ENCODE measurements at regions not wholly inside any gene's neighbourhood (a gene's known extent, or its start where the extent isn't known, plus 50 kb on each side); places are given as distances from the start of the nearest gene placed in this dataset.
"Not testable (repeated sequence)": the region's sequence is repeated elsewhere in the genome, so short reads cannot be mapped to it uniquely, and the experiment has no call there.

DNA sequence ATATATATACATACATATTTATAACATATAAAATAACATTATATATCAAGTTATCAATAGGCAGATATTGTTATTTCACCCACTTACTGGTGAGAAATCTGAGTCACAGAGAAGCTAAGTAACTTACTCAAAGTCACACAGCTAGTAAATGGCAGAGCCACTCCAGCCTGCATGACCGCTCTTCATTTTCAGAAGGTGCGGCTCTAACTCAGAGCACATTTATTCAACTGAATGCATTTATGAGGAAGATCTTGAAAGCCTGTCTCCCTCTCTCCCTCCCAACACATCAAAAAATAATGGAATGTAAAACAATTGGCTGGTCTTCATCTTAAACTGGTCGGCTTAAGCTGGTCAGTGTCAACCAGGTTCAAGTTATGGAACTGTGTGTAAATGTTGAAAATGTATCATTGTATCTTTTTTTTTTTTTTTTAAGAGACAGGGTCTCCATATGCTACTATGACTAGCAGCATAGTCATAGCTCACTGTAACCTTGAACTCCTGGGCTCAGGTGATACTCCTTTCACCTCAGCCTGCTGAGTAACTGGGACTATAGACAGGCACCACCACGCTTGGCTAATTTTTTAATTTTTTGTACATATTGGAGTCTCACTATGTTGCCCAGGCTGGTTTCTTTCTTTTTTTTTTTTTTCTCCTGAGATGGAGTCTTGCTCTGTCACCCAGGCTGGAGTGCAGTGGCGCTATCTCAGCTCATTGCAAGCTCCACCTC is 70.7 kb upstream of the NCOA3 start:
- Histone ChIP-seq H3K4me1 (ENCODE audit: insufficient read depth, low read length) (peaks cover 51% of the 10 kb centered on the region), H3K27me3 (ENCODE audit: insufficient read depth, low read length) (no peaks in the 10 kb centered on the region), H3K9me3 (ENCODE audit: low read depth, low read length) (peaks cover 6% of the 10 kb centered on the region), H3K4me3 (ENCODE audit: low read length) (no peak overlapping the region)

DNA sequence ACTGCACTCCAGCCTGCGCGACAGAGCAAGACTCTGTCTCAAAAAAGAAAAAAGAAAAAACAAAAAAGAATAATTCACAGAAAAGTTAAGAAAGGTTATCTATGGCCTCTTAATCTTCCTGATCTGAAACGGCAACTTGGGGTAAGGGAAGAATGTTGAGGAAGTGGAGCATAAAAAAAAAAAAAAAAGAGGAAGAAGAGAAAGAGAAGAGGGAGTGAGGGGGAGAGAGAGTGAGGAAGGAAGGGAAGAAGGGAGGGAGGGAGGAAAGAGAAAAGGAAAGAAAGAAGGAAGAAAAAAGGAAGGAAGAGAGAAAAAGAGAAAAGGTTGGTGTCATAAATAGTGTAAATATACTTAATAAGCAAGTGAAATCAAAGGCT is 68.9 kb upstream of the NCOA3 start:
- Histone ChIP-seq H3K4me3 (ENCODE audit: low read length) (no peak overlapping the region), H3K4me1 (ENCODE audit: insufficient read depth, low read length) (peaks cover 48% of the 10 kb centered on the region), H3K9me3 (ENCODE audit: low read depth, low read length) (no peaks in the 10 kb centered on the region), H3K27me3 (ENCODE audit: insufficient read depth, low read length) (no peaks in the 10 kb centered on the region)

DNA sequence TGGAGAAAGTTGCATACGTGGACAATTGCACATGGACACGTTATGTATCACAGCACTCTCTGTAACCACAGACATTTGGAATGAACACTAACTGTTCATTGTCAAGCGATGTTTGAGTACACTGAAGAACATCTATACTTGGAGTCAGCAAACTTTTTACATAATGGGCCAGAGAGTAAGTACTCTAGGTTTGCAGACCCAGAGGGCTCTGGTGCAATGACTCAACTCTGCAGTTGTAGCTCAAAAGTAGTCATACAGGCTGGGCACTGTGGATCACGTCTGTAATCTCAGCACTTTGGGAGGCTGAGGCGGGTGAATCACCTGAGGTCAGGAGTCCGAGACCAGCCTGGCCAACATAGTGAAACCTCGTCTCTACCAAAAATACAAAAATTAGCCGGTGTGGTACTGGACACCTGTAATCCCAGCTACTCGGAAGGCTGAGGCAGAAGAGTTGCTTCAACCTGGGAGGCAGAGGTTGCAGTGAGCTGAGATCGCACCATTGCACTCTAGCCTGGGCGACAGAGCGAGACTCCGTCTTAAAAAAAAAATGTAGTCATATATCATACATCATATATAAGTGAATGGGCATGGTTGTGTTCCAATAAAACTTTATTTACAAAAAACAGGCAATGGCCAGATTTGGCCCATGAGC is 67.4 kb upstream of the NCOA3 start:
- peaks cover 48% of the 10 kb centered on the region for H3K4me1 ChIP-seq (ENCODE audit: insufficient read depth, low read length)

GRCh38 chr20:47438464-47439381 is 63.0 kb upstream of the NCOA3 start:
- H3K4me3 ChIP-seq (ENCODE audit: low read length), result no peak overlapping the region
- H3K27me3 ChIP-seq (ENCODE audit: insufficient read depth, low read length), result no peaks in the 10 kb centered on the region
- no peaks in the 10 kb centered on the region for H3K9me3 ChIP-seq (ENCODE audit: low read depth, low read length)
- H3K4me1 ChIP-seq (ENCODE audit: insufficient read depth, low read length), result peaks cover 26% of the 10 kb centered on the region

More for the DNA sequence above, 67.4 kb upstream of the NCOA3 start:
- not testable (repeated sequence) for H3K27me3 ChIP-seq (ENCODE audit: insufficient read depth, low read length); H3K4me3 ChIP-seq (ENCODE audit: low read length); H3K9me3 ChIP-seq (ENCODE audit: low read depth, low read length)

GRCh38 chr20:47440857-47441773 is 60.6 kb upstream of the NCOA3 start:
- Histone ChIP-seq H3K4me3 (ENCODE audit: low read length) (no peak overlapping the region), H3K27me3 (ENCODE audit: insufficient read depth, low read length) (no peaks in the 10 kb centered on the region), H3K9me3 (ENCODE audit: low read depth, low read length) (no peaks in the 10 kb centered on the region), H3K4me1 (ENCODE audit: insufficient read depth, low read length) (peaks cover 26% of the 10 kb centered on the region)

GRCh38 chr20:47441774-47442150 is 59.9 kb upstream of the NCOA3 start:
- Histone ChIP-seq H3K9me3 (ENCODE audit: low read depth, low read length) (no peaks in the 10 kb centered on the region), H3K27me3 (ENCODE audit: insufficient read depth, low read length) (no peaks in the 10 kb centered on the region), H3K4me1 (ENCODE audit: insufficient read depth, low read length) (peaks cover 26% of the 10 kb centered on the region), H3K4me3 (ENCODE audit: low read length) (no peak overlapping the region)

DNA sequence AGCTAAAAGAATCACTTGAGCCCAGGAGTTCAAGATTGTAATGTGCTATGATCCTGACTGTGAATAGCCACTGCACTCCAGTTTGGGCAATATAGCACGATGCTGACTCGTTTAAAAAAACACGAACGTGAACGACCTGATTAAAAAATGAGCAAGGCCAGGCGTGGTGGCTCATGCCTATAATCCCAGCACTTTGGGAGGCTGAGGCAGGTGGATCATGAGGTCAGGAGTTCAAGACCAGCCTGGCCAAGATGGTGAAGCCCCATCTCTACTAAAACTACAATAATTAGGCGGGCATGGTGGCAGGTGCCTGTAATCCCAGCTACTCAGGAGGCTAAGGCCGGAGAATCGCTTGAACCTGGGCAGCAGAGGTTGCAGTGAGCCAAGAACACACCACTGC is 58.6 kb upstream of the NCOA3 start:
- not testable (repeated sequence) for H3K4me3 ChIP-seq (ENCODE audit: low read length); H3K27me3 ChIP-seq (ENCODE audit: insufficient read depth, low read length); H3K9me3 ChIP-seq (ENCODE audit: low read depth, low read length)
- peaks cover 22% of the 10 kb centered on the region for H3K4me1 ChIP-seq (ENCODE audit: insufficient read depth, low read length)

DNA sequence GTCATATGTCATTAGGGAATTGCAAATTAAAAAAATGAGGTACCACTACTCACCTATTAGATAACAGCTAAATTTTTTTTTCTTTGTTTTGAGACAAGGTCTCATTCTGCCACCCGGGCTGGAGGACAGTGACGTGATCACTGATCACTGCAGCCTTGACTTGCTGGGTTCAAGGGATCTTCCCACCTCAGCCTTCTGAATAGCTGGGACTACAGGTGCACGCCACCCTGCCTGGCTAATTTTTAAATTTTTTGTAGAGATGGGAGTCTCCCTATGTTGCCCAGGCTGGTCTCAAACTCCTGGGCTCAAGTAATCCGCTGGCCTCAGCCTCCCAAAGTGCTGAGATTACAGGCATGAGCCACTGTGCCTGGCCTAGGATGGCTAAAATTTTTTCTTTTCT is 57.1 kb upstream of the NCOA3 start:
- Histone ChIP-seq H3K4me3 (ENCODE audit: low read length) (no peak overlapping the region), H3K4me1 (ENCODE audit: insufficient read depth, low read length) (peaks cover 7% of the 10 kb centered on the region), H3K9me3 (ENCODE audit: low read depth, low read length) (no peaks in the 10 kb centered on the region), H3K27me3 (ENCODE audit: insufficient read depth, low read length) (no peaks in the 10 kb centered on the region)

GRCh38 chr20:47445291-47445690 is 56.4 kb upstream of the NCOA3 start:
- Histone ChIP-seq H3K4me3 (ENCODE audit: low read length) (no peak overlapping the region), H3K4me1 (ENCODE audit: insufficient read depth, low read length) (peaks cover under 1% of the 10 kb centered on the region), H3K9me3 (ENCODE audit: low read depth, low read length) (no peaks in the 10 kb centered on the region), H3K27me3 (ENCODE audit: insufficient read depth, low read length) (no peaks in the 10 kb centered on the region)

- H3K9me3 ChIP-seq (ENCODE audit: low read depth, low read length); H3K27me3 ChIP-seq (ENCODE audit: insufficient read depth, low read length); H3K4me3 ChIP-seq (ENCODE audit: low read length); H3K4me1 ChIP-seq (ENCODE audit: insufficient read depth, low read length): not testable (repeated sequence)
Observed at GRCh38 chr20:47447350-47448296, 54.1 kb upstream of the NCOA3 start.

DNA sequence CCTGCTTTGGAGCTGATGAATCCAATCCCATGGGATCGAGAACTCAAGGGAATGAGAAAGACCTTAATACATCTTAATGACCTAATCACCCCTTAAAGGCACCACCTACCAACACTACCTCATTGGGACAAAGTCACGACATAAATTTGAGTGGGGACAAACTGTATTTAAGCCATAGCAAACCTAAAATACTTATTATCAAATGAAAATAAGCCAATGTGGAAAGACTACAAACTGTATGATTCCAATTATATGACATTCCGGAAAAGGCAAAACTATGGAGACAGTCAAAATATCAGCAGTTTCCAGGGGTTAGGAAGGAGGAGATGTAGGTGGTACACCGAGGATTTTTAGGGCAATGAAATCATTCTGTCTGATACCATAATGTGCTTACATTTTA is 53.3 kb upstream of the NCOA3 start:
- no peak overlapping the region for H3K4me3 ChIP-seq (ENCODE audit: low read length)
- peaks cover 10% of the 10 kb centered on the region for H3K4me1 ChIP-seq (ENCODE audit: insufficient read depth, low read length)
- no peaks in the 10 kb centered on the region for H3K27me3 ChIP-seq (ENCODE audit: insufficient read depth, low read length)
- no peaks in the 10 kb centered on the region for H3K9me3 ChIP-seq (ENCODE audit: low read depth, low read length)

GRCh38 chr20:47451602-47451904 is 50.1 kb upstream of the NCOA3 start:
- Histone ChIP-seq H3K27me3 (ENCODE audit: insufficient read depth, low read length) (no peaks in the 10 kb centered on the region), H3K9me3 (ENCODE audit: low read depth, low read length) (no peaks in the 10 kb centered on the region), H3K4me3 (ENCODE audit: low read length) (no peak overlapping the region), H3K4me1 (ENCODE audit: insufficient read depth, low read length) (peaks cover 34% of the 10 kb centered on the region)

All from mononuclear cell (primary cell).